Kidney (tissue), 13 donors: ENCODE measurements at regions not wholly inside any gene's neighbourhood (a gene's known extent, or its start where the extent isn't known, plus 50 kb on each side); places are given as distances from the start of the nearest gene placed in this dataset.

Experiments
- DNase-seq, 5 donors: peaks; one replicate each; pipeline ENCODE4 v3.0.0-alpha.2; 2013 to 2020
- FAIRE-seq: peaks from 2 replicates; lab custom pipeline; 2012; peaks lifted over from hg19 to GRCh38; lab: Jason Lieb, UNC
- H3K27ac ChIP-seq, 2 donors: one replicate each; pipeline ENCODE4 v1.7.0; 2013; ENCODE audit warnings: low read depth in 2 of 2, low read length in 2 of 2, inconsistent platforms in 1 of 2
- H3K27me3 ChIP-seq: one replicate; pipeline ENCODE4 v1.7.1; 2013; ENCODE audit warnings: low read length, inconsistent platforms; ENCODE audit not compliant: control insufficient read depth, insufficient read depth
- H3K36me3 ChIP-seq, 3 donors: one replicate each; pipeline versions ENCODE4 v1.7.0 to v1.7.1; 2013; ENCODE audit warnings: low read length in 3 of 3, control low read depth in 1 of 3, inconsistent platforms in 1 of 3; ENCODE audit not compliant: insufficient read depth in 3 of 3, control insufficient read depth in 2 of 3
- H3K4me1 ChIP-seq, 3 donors: one replicate each; pipeline versions ENCODE4 v1.7.0 to v1.7.1; 2013; ENCODE audit warnings: low read length in 3 of 3, inconsistent platforms in 1 of 3, low read depth in 1 of 3; ENCODE audit not compliant: control insufficient read depth in 2 of 3, insufficient read depth in 2 of 3
- H3K4me3 ChIP-seq, 3 donors: one replicate each; pipeline versions ENCODE4 v1.7.0 to v1.8.1; 2013; ENCODE audit warnings: low read length in 3 of 3, control low read depth in 1 of 3, inconsistent platforms in 1 of 3
- H3K9ac ChIP-seq, 3 donors: one replicate each; pipeline versions ENCODE4 v1.7.0 to v1.7.1; 2013; ENCODE audit warnings: low read length in 3 of 3, control low read depth in 1 of 3, inconsistent platforms in 1 of 3
- H3K9me3 ChIP-seq, 3 donors: one replicate each; pipeline versions ENCODE4 v1.7.0 to v1.7.1; 2013; ENCODE audit warnings: low read length in 3 of 3, control low read depth in 1 of 3, inconsistent platforms in 1 of 3; ENCODE audit not compliant: control insufficient read depth in 2 of 3, insufficient read depth in 1 of 3
- intact Hi-C: fragments of 100-400 bp; cut with DNase I; formaldehyde crosslinking; loops from one replicate; pipeline ENCODE4 v1.11.1; 2022
- TF ChIP-seq, protein P1 (sequence below): IDR thresholded peaks from 3 replicates; pipeline ENCODE4 v1.5.1; 2012; ENCODE audit warnings: mild to moderate bottlenecking, moderate library complexity, borderline replicate concordance; ENCODE audit not compliant: insufficient read depth; ENCODE audit errors: extremely low read depth
- donor health status: control.
- donor health status: control.
- donor health status: control.
- donor health status: control.
- donor health status: control.
- donor health status: DM: yes; HTN: yes; CAD: no.
- donor health status: Normal renal cell carcinoma (clear cell type).

DNA sequence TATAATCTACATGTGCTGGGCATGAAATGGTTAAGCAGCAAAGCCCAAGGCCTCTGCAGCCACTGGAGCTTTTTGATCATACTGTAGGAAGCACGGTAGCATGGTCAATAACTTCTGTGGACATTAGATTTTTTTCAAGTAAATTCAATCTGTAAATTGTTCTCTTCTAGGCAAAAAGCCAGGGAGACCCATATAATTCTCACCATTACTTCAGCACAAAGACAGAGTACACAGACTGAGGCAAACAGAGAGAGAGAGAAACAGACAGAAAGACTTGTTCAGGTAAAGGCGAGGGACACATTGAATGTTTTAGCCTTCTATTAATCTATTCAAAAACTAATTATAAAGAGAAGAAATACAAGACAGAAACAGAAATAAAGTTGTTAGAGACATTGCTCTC lies 349.4 kb downstream of the RFC3 start:
- FAIRE-seq (no peak), DNase-seq (no peak)
- Histone ChIP-seq H3K9ac (no peak overlapping the region), H3K4me3 (no peak overlapping the region), H3K27me3 (no peaks in the 10 kb centered on the region), H3K36me3 (no peaks in the 10 kb centered on the region), H3K4me1 (no peaks in the 10 kb centered on the region), H3K27ac (no peak overlapping the region), H3K9me3 (no peaks in the 10 kb centered on the region)
- intact Hi-C loops = no loop called here
- TF ChIP-seq, protein P1, sequence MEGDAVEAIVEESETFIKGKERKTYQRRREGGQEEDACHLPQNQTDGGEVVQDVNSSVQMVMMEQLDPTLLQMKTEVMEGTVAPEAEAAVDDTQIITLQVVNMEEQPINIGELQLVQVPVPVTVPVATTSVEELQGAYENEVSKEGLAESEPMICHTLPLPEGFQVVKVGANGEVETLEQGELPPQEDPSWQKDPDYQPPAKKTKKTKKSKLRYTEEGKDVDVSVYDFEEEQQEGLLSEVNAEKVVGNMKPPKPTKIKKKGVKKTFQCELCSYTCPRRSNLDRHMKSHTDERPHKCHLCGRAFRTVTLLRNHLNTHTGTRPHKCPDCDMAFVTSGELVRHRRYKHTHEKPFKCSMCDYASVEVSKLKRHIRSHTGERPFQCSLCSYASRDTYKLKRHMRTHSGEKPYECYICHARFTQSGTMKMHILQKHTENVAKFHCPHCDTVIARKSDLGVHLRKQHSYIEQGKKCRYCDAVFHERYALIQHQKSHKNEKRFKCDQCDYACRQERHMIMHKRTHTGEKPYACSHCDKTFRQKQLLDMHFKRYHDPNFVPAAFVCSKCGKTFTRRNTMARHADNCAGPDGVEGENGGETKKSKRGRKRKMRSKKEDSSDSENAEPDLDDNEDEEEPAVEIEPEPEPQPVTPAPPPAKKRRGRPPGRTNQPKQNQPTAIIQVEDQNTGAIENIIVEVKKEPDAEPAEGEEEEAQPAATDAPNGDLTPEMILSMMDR = no peak

DNA sequence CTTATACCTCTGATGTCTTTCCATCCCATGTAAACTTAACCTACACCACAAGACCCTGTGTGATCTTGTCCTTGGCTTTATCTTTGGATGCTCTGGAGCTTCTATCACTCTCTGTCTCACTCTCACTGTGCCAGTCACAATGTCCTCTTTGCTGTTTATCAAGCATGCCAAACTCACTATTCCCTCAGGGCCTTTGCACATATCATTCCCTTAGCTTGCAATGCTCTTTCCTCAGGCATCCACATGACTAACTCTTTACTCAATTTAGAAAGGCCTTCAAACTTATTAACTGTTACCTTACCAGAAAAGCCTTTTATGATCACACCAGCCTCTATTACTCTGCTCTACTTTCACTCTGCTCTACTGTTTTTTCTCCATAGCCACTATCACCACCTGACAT lies 354.1 kb downstream of the RFC3 start:
- H3K36me3 ChIP-seq = no peaks in the 10 kb centered on the region
- no peaks in the 10 kb centered on the region for H3K27me3 ChIP-seq
- DNase-seq (no peak), FAIRE-seq (no peak)
- no peaks in the 10 kb centered on the region for H3K9me3 ChIP-seq
- intact Hi-C loops = no loop called here
- no peak overlapping the region for H3K9ac ChIP-seq
- no peak overlapping the region for H3K4me3 ChIP-seq
- no peak overlapping the region for H3K27ac ChIP-seq
- TF ChIP-seq, protein P1 = no peak
- H3K4me1 ChIP-seq = no peaks in the 10 kb centered on the region

DNA sequence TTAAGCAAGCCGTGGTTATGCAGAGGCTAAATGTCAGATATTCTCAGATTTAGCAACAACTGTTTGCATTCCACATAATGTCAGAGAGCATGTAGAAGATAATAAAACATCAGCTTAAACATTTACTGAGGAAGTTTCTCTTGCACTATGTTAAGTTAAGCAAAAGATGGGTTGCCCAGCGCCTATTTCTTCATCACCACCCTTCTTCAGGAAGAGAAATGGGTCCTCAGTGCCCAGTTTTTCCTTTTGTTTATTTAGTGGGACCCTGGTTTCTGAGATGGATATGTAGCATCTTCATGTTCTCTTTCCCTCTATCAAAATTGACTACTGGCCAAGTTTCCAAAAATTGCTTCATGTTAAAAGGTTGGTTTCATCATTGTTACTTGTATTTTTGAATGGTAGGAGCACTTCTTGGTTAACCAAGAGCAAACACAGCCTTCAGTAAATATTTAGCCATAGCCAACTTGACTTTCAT lies 356.8 kb downstream of the RFC3 start:
- TF ChIP-seq, protein P1 = no peak
- no peak for DNase-seq
- Histone ChIP-seq H3K4me3 (no peak overlapping the region), H3K9me3 (no peaks in the 10 kb centered on the region), H3K36me3 (no peaks in the 10 kb centered on the region), H3K27ac (no peak overlapping the region), H3K9ac (no peak overlapping the region), H3K27me3 (no peaks in the 10 kb centered on the region), H3K4me1 (no peaks in the 10 kb centered on the region)
- FAIRE-seq = no peak
- intact Hi-C loops = no loop called here

DNA sequence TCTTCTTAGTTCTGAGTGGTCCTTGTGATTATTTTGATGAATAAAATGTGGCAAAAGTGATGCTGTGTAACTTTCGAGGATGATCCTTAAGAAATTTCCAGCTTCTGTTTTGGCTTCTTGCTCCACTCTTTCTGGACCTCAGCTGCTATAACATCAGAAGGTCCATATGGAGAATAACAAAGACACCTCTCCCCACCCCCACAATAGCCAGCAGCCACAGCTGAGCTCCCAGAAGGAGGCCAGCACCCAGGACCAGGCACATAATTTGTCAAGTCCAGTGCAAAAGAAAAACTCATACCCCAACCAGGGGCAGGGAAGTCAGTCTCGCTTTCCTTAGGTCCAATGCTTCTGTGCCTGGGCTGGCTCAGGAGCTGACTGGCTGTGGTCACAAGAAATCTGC lies 357.6 kb downstream of the RFC3 start:
- Histone ChIP-seq H3K4me3 (no peak overlapping the region), H3K4me1 (no peaks in the 10 kb centered on the region), H3K27me3 (no peaks in the 10 kb centered on the region), H3K27ac (no peak overlapping the region), H3K36me3 (no peaks in the 10 kb centered on the region), H3K9ac (no peak overlapping the region), H3K9me3 (no peaks in the 10 kb centered on the region)
- no peak for FAIRE-seq
- intact Hi-C loops = no loop called here
- no peak for DNase-seq
- TF ChIP-seq, protein P1 = no peak
